Cerebellar cortex (tissue), 1 donor: ENCODE measurements at regions not wholly inside any gene's neighbourhood (a gene's known extent, or its start where the extent isn't known, plus 50 kb on each side); places are given as distances from the start of the nearest gene placed in this dataset.

Experiments used
- DNase-seq: peaks from one replicate; pipeline ENCODE4 v3.0.0-alpha.2; 2015; ENCODE audit warnings: low spot score

GRCh38 chr10:10516346-10517130 is 501.1 kb upstream of the CELF2 start:
- no peak for DNase-seq

GRCh38 chr10:10517866-10518265 is 499.8 kb upstream of the CELF2 start:
- DNase-seq: no peak

- no peak for DNase-seq
Measured at GRCh38 chr10:10519674-10520073, 498.0 kb upstream of the CELF2 start.

GRCh38 chr10:10520491-10521385 is 496.9 kb upstream of the CELF2 start:
- no peak for DNase-seq

GRCh38 chr10:10526846-10527245 is 490.8 kb upstream of the CELF2 start:
- DNase-seq: no peak

- no peak for DNase-seq
Measured at GRCh38 chr10:10527861-10528562, 489.7 kb upstream of the CELF2 start.

GRCh38 chr10:10528563-10528910 is 489.1 kb upstream of the CELF2 start:
- no peak for DNase-seq

GRCh38 chr10:10530313-10530712 is 487.4 kb upstream of the CELF2 start:
- no peak for DNase-seq

GRCh38 chr10:10532236-10532635 is 485.4 kb upstream of the CELF2 start:
- DNase-seq: no peak

GRCh38 chr10:10532826-10533225 is 484.8 kb upstream of the CELF2 start:
- DNase-seq: no peak

GRCh38 chr10:10533437-10533836 is 484.2 kb upstream of the CELF2 start:
- no peak for DNase-seq

- DNase-seq: no peak
Measured at GRCh38 chr10:10538326-10538725, 479.3 kb upstream of the CELF2 start.

GRCh38 chr10:10540398-10540797 is 477.3 kb upstream of the CELF2 start:
- DNase-seq: no peak

GRCh38 chr10:10542477-10542876 is 475.2 kb upstream of the CELF2 start:
- no peak for DNase-seq

- no peak for DNase-seq
Measured at GRCh38 chr10:10544890-10545289, 472.8 kb upstream of the CELF2 start.

- DNase-seq: peak; percentile 3
Measured at GRCh38 chr10:10545771-10546170, 471.9 kb upstream of the CELF2 start.

- DNase-seq: no peak
Measured at GRCh38 chr10:10551596-10552301, 465.9 kb upstream of the CELF2 start.

GRCh38 chr10:10552948-10553347 is 464.7 kb upstream of the CELF2 start:
- no peak for DNase-seq

GRCh38 chr10:10564081-10564794 is 453.4 kb upstream of the CELF2 start:
- DNase-seq: no peak

GRCh38 chr10:10576937-10577336 is 440.7 kb upstream of the CELF2 start:
- DNase-seq: no peak

GRCh38 chr10:10579709-10580108 is 438.0 kb upstream of the CELF2 start:
- no peak for DNase-seq
